PFSK-1 (cell line): ENCODE measurements at regions not wholly inside any gene's neighbourhood (a gene's known extent, or its start where the extent isn't known, plus 50 kb on each side); places are given as distances from the start of the nearest gene placed in this dataset.

Experiments used
- FOXP2 ChIP-seq: optimal IDR thresholded peaks from 2 replicates; pipeline ENCODE3; 2011; ENCODE audit warnings: borderline replicate concordance, control low read depth, inconsistent platforms; ENCODE audit not compliant: insufficient read depth; ENCODE audit errors: extremely low read length, extremely low read depth
- POLR2AphosphoS5 ChIP-seq: IDR thresholded peaks from 2 replicates; pipeline ENCODE4 v1.6.1; 2012; ENCODE audit warnings: low read depth, mild to moderate bottlenecking, control low read depth, low read length, moderate library complexity
- REST ChIP-seq, 2 experiments: IDR thresholded peaks; 2 replicates each; pipeline versions ENCODE4 v1.6.1 to v1.8.0; 2011 to 2012; ENCODE audit warnings: low read depth in 2 of 2, low read length in 2 of 2, control low read depth in 1 of 2, inconsistent platforms in 1 of 2, mild to moderate bottlenecking in 1 of 2, moderate library complexity in 1 of 2; ENCODE audit not compliant: insufficient read depth in 1 of 2
- SIN3A ChIP-seq: IDR thresholded peaks from 2 replicates; pipeline ENCODE4 v1.6.1; 2012; ENCODE audit warnings: mild to moderate bottlenecking, low read length, moderate library complexity, borderline replicate concordance; ENCODE audit not compliant: insufficient read depth
- TAF1 ChIP-seq: IDR thresholded peaks from 2 replicates; pipeline ENCODE4 v1.6.1; 2012; ENCODE audit warnings: low read length, control low read depth, borderline replicate concordance; ENCODE audit not compliant: insufficient read depth

GRCh38 chr3:110646055-110646454 lies 425.6 kb upstream of the NECTIN3 start:
- TF ChIP-seq SIN3A (no peak), POLR2AphosphoS5 (no peak), FOXP2 (no peak), REST (IDR thresholded peaks at IDR 0.05; ENCODE audit: insufficient read depth in 1 of 2, low read depth in 2 of 2, low read length in 2 of 2) (no peak), TAF1 (no peak)

GRCh38 chr3:110646496-110646895 lies 425.1 kb upstream of the NECTIN3 start:
- TF ChIP-seq POLR2AphosphoS5 = no peak
- TF ChIP-seq REST (IDR thresholded peaks at IDR 0.05; ENCODE audit: insufficient read depth in 1 of 2, low read depth in 2 of 2, low read length in 2 of 2) = no peak
- TF ChIP-seq TAF1 = no peak
- no peak for TF ChIP-seq FOXP2
- TF ChIP-seq SIN3A = no peak

DNA sequence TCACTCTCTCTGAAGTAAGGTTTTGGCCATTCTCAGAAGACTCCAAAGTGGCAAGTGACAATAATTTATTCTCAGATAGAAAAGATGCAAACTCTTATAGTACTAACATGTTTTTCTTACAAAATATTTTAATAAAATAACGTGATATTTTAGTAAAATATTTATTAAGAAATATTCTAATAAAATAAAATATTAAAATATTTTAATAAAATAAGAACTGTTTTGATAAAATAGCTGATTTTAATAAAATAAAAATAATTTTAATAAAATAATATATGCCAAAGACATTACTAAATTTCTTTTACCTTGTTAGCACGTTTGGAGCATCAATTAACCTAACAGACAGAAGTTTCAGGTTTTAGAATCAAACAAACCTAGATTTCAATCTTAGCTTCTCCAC lies 424.0 kb upstream of the NECTIN3 start:
- no peak for TF ChIP-seq TAF1
- no peak for TF ChIP-seq REST (IDR thresholded peaks at IDR 0.05; ENCODE audit: insufficient read depth in 1 of 2, low read depth in 2 of 2, low read length in 2 of 2)
- no peak for TF ChIP-seq POLR2AphosphoS5
- no peak for TF ChIP-seq FOXP2
- no peak for TF ChIP-seq SIN3A

DNA sequence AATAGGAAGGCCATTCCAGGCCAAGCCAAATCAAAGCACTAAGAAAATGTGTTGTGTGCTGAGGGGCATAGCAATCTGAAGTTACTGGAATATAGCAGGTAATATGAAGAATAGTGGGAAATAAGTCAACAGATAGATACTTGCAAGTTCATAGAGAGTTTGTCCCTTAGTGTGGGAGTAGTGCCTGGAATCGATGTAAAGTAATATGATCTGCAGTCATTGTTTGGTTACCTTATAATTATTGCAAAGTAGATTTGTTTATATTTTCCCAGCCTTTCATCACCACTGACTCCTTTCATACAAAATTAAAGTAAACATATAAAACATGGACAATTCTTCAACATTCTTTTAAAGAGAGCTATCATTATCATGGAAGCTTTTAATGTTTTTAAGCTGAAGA lies 420.9 kb upstream of the NECTIN3 start:
- no peak for TF ChIP-seq TAF1
- TF ChIP-seq POLR2AphosphoS5 = no peak
- no peak for TF ChIP-seq FOXP2
- TF ChIP-seq REST (IDR thresholded peaks at IDR 0.05; ENCODE audit: insufficient read depth in 1 of 2, low read depth in 2 of 2, low read length in 2 of 2) = no peak
- TF ChIP-seq SIN3A = no peak

- TF ChIP-seq REST (IDR thresholded peaks at IDR 0.05; ENCODE audit: insufficient read depth in 1 of 2, low read depth in 2 of 2, low read length in 2 of 2) (no peak), POLR2AphosphoS5 (no peak), FOXP2 (no peak), TAF1 (no peak), SIN3A (no peak)
These were observed 416.6 kb upstream of the NECTIN3 start for GRCh38 chr3:110654843-110655502.
